HepG2 (cell line): ENCODE measurements at regions not wholly inside any gene's neighbourhood (a gene's known extent, or its start where the extent isn't known, plus 50 kb on each side); places are given as distances from the start of the nearest gene placed in this dataset.

ENCODE experiments used
- ATAC-seq: fragments of 200-7000 bp; cut with Tn5 transposase; 3 replicates; pipeline ENCODE4 v1.9.1; 2020; ENCODE audit warnings: mild to moderate bottlenecking, moderate library complexity
- BruUV-seq: library from RNA; stranded (reverse); fragments of 400-500 nt; replicated peaks from 2 replicates; lab custom pipeline; 2021; lab: Mats Ljungman, UMichigan
- CTCF ChIA-PET: fragments of 300-600 bp; formaldehyde crosslinking; extraction: SDS; loops from one replicate; lab custom pipeline; 2021; ENCODE audit warnings: low total read pairs, inconsistent platforms, low intra/inter-chr PET ratio; lab: Yijun Ruan, JAX
- POLR2A ChIA-PET: fragments of 350-600 bp; sonication (Branson Sonifier 250); formaldehyde crosslinking; loops from one replicate; lab custom pipeline; 2020; ENCODE audit warnings: antibody characterized with exemption, inconsistent platforms; lab: Yijun Ruan, JAX
- DNase-seq: peaks from one replicate; pipeline ENCODE4 v3.0.0-alpha.2; 2015; ENCODE audit warnings: low spot score
- FAIRE-seq: peaks from 3 replicates; lab custom pipeline; 2011; peaks lifted over from hg19 to GRCh38; lab: Jason Lieb, UNC
- H2AFZ ChIP-seq: one replicate; pipeline ENCODE4 v1.6.1; 2011; ENCODE audit warnings: low read length, inconsistent platforms
- H3K27ac ChIP-seq: fragments of 300-600 bp; 3 replicates; pipeline ENCODE4 v1.8.0; 2011; ENCODE audit warnings: mixed run types, mild to moderate bottlenecking, mixed read lengths, low read length, inconsistent platforms; ENCODE audit not compliant: insufficient read depth; ENCODE audit errors: extremely low read length
- H3K27me3 ChIP-seq, 2 experiments: fragments of 200-600 bp in 1 of 2; 2 replicates in 1 of 2; 3 replicates in 1 of 2; pipeline versions ENCODE4 v1.6.0 to v1.8.0; 2011; ENCODE audit warnings: low read length in 2 of 2, mild to moderate bottlenecking in 2 of 2, moderate library complexity in 2 of 2, inconsistent platforms in 1 of 2; ENCODE audit not compliant: insufficient read depth in 2 of 2, control insufficient read depth in 1 of 2
- H3K36me3 ChIP-seq, 2 experiments: fragments of 200-600 bp in 1 of 2; replicated peaks in 1 of 2; 2 replicates in 1 of 2; 3 replicates in 1 of 2; pipeline versions ENCODE4 v1.5.1 to v1.8.0; 2011; ENCODE audit warnings: low read length in 2 of 2, inconsistent platforms in 1 of 2; ENCODE audit not compliant: insufficient read depth in 2 of 2, control insufficient read depth in 1 of 2
- H3K4me1 ChIP-seq: 2 replicates; pipeline ENCODE4 v1.5.1; 2012; ENCODE audit warnings: low read length, inconsistent platforms; ENCODE audit not compliant: insufficient read depth
- H3K4me2 ChIP-seq: 2 replicates; pipeline ENCODE4 v1.6.0; 2011; ENCODE audit warnings: low read depth, low read length, inconsistent platforms
- H3K4me3 ChIP-seq, 3 experiments: fragments of 200-600 bp in 1 of 3; sonication (generic), shearing (Covaris generic) in 1 of 3; replicated peaks in 1 of 3; 2 replicates each; pipeline ENCODE4 v1.5.1; 2011 to 2016; ENCODE audit warnings: low read length in 3 of 3, inconsistent platforms in 2 of 3, low read depth in 2 of 3, mild to moderate bottlenecking in 2 of 3, control low read depth in 1 of 3, mixed read lengths in 1 of 3; ENCODE audit not compliant: insufficient read depth in 1 of 3
- H3K79me2 ChIP-seq: one replicate; pipeline ENCODE4 v1.6.1; 2011; ENCODE audit warnings: low read length, inconsistent platforms; ENCODE audit not compliant: insufficient read depth
- H3K9ac ChIP-seq: 2 replicates; pipeline ENCODE4 v1.6.0; 2011; ENCODE audit warnings: mild to moderate bottlenecking, low read depth, low read length, inconsistent platforms; ENCODE audit not compliant: insufficient read depth
- H3K9me3 ChIP-seq: 2 replicates; pipeline ENCODE4 v1.5.1; 2012; ENCODE audit warnings: mild to moderate bottlenecking, low read length
- H4K20me1 ChIP-seq: 2 replicates; pipeline ENCODE4 v1.6.0; 2011; ENCODE audit warnings: inconsistent platforms, mild to moderate bottlenecking, low read length, moderate library complexity; ENCODE audit not compliant: insufficient read depth
- AFF4 ChIP-seq: sonication (generic); formaldehyde crosslinking; IDR thresholded peaks from 2 replicates; pipeline ENCODE4 v1.4.0; 2020; ENCODE audit warnings: missing genetic modification reagents
- ETV6 ChIP-seq: sonication (generic); formaldehyde crosslinking; conservative IDR thresholded peaks from 2 replicates; pipeline ENCODE4 v1.4.0; 2020; ENCODE audit warnings: missing genetic modification reagents
- FOXA1 ChIP-seq, 2 experiments: fragments of 450-650 bp in 1 of 2; sonication (generic) in 1 of 2; formaldehyde crosslinking in 1 of 2; IDR thresholded peaks; 2 replicates each; pipeline versions ENCODE4 v1.4.0 to v1.6.1; 2016 to 2020; ENCODE audit warnings: missing genetic modification reagents in 1 of 2
- MEF2D ChIP-seq: sonication (generic); formaldehyde crosslinking; IDR thresholded peaks from 2 replicates; pipeline ENCODE4 v1.5.1; 2020; ENCODE audit warnings: mild to moderate bottlenecking, missing genetic modification reagents
- MNT ChIP-seq: fragments of 450-650 bp; IDR thresholded peaks from 2 replicates; pipeline ENCODE4 v1.6.1; 2016
- NR2C2 ChIP-seq: sonication (generic); formaldehyde crosslinking; IDR thresholded peaks from 2 replicates; pipeline ENCODE4 v1.4.0; 2020; ENCODE audit warnings: missing genetic modification reagents, mild to moderate bottlenecking, moderate library complexity, borderline replicate concordance
- PHF5A ChIP-seq: IDR thresholded peaks from one replicate; pipeline ENCODE4 v1.6.1; 2018; ENCODE audit warnings: low read depth, missing genetic modification reagents; ENCODE audit not compliant: unreplicated experiment
- POLR2A ChIP-seq, 2 experiments: IDR thresholded peaks; 2 replicates each; pipeline ENCODE4 v1.6.1; 2011; ENCODE audit warnings: low read depth in 2 of 2, low read length in 2 of 2, mild to moderate bottlenecking in 1 of 2, moderate library complexity in 1 of 2; ENCODE audit not compliant: insufficient read depth in 1 of 2
- ZNF383 ChIP-seq: sonication (generic); formaldehyde crosslinking; IDR thresholded peaks from 2 replicates; pipeline ENCODE4 v1.4.0; 2020; ENCODE audit warnings: missing genetic modification reagents, mild to moderate bottlenecking, borderline replicate concordance
- ZNF501 ChIP-seq: sonication (generic); formaldehyde crosslinking; IDR thresholded peaks from 2 replicates; pipeline ENCODE4 v1.5.1; 2020; ENCODE audit warnings: mild to moderate bottlenecking, moderate library complexity, missing genetic modification reagents
- WGBS: methylation state at CpG from one replicate; pipeline ENCODE4 v1.1.6; 2017; ENCODE audit warnings: low lambda C conversion rate; 5-methylcytosine and 5-hydroxymethylcytosine counted together
- in situ Hi-C: cut with HindIII; loops from 2 replicates; pipeline ENCODE4 v1.10.0; 2017; ENCODE audit warnings: low pct_unique_long_range_greater_than_20kb; ENCODE audit not compliant: extremely low pct_ligation_motif_present
- intact Hi-C: fragments of 100-400 bp; cut with micrococcal nuclease; formaldehyde crosslinking; loops from one replicate; pipeline ENCODE4 v1.10.0; 2022; ENCODE audit not compliant: unreplicated experiment
- TF ChIP-seq, protein P1 (sequence below): sonication (generic); IDR thresholded peaks from 2 replicates; pipeline ENCODE4 v1.6.1; 2016; ENCODE audit warnings: low read depth, borderline replicate concordance
- TF ChIP-seq, protein P2 (sequence below): IDR thresholded peaks from 2 replicates; pipeline ENCODE4 v1.6.1; 2016; ENCODE audit warnings: mild to moderate bottlenecking, missing biosample characterization, missing genetic modification reagents

- TF ChIP-seq AFF4 = no peak
- no peak for TF ChIP-seq MNT
- TF ChIP-seq, all 625 proteins: peak for 0
Measured at GRCh38 chr1:175884369-175884768, 141.0 kb upstream of the TNR start (continued).

DNA sequence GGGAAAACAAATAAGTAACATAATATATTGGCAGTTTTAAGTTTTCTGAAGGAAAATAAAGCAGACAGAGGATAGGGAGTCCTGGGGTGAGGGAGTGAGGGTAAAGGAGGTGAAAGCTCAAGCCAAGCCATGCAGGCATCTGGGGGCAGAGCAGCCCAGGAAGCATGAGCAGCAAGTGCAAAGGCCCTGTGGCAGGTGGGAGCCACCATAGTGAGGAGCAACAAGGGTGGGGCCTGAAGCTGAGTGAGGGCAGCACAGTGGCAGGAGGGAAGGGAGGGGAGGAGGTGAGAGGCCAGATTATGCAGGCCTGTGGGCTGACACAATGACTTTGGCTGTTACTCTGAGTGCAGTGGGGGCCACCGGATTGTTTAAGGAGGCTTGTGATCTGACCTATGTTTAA is 138.8 kb upstream of the TNR start:
- no peaks in the 10 kb centered on the region for H3K79me2 ChIP-seq
- no peaks in the 10 kb centered on the region for H3K4me1 ChIP-seq
- H3K36me3 ChIP-seq = no peaks in the 10 kb centered on the region
- no peak overlapping the region for H2AFZ ChIP-seq
- no peak for TF ChIP-seq ZNF501 (CRISPR knock-in tag)
- no peak for TF ChIP-seq MEF2D (CRISPR knock-in tag)
- no peak for TF ChIP-seq ETV6 (CRISPR knock-in tag)
- TF ChIP-seq PHF5A (CRISPR knock-in tag) = no peak
- TF ChIP-seq NR2C2 (CRISPR knock-in tag) = no peak
- TF ChIP-seq, protein P1, sequence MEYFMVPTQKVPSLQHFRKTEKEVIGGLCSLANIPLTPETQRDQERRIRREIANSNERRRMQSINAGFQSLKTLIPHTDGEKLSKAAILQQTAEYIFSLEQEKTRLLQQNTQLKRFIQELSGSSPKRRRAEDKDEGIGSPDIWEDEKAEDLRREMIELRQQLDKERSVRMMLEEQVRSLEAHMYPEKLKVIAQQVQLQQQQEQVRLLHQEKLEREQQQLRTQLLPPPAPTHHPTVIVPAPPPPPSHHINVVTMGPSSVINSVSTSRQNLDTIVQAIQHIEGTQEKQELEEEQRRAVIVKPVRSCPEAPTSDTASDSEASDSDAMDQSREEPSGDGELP = no peak
- TF ChIP-seq, protein P2, sequence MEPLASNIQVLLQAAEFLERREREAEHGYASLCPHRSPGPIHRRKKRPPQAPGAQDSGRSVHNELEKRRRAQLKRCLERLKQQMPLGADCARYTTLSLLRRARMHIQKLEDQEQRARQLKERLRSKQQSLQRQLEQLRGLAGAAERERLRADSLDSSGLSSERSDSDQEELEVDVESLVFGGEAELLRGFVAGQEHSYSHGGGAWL = no peak
- TF ChIP-seq POLR2A (IDR thresholded peaks at IDR 0.05; ENCODE audit: insufficient read depth in 1 of 2, low read depth in 2 of 2, low read length in 2 of 2) = no peak
- TF ChIP-seq ZNF383 (CRISPR knock-in tag) = no peak
- no peak for TF ChIP-seq FOXA1 (IDR thresholded peaks at IDR 0.05)
- TF ChIP-seq FOXA1 (CRISPR knock-in tag; IDR thresholded peaks at IDR 0.05) = no peak
- no peaks in the 10 kb centered on the region for H4K20me1 ChIP-seq
- no peak overlapping the region for H3K27ac ChIP-seq
- H3K9ac ChIP-seq = no peak overlapping the region
- ATAC-seq (no peak), FAIRE-seq (no peak), DNase-seq (no peak)
- ChIA-PET CTCF (no interaction called here), POLR2A (no interaction called here)
- no TSS peak for BruUV-seq
- in situ Hi-C loops = loop anchor here (25.0 kb wide), 1 partner anchor 720 kb away; no protein-coding TSS in a partner anchor
- no peak overlapping the region for H3K4me3 ChIP-seq
- H3K9me3 ChIP-seq = no peaks in the 10 kb centered on the region
- peaks cover 0 to 7% of the 10 kb centered on the region in 2 experiments; a peak in 3 of 5 replicates for H3K27me3 ChIP-seq
- WGBS = 17% methylated on average over 1 of the region's 1 CpG
- H3K4me2 ChIP-seq = no peak overlapping the region
- intact Hi-C loops = no loop called here
